ENCODE measurements at regions not wholly inside any gene's neighbourhood (a gene's known extent, or its start where the extent isn't known, plus 50 kb on each side); places are given as distances from the start of the nearest gene placed in this dataset.

DNA sequence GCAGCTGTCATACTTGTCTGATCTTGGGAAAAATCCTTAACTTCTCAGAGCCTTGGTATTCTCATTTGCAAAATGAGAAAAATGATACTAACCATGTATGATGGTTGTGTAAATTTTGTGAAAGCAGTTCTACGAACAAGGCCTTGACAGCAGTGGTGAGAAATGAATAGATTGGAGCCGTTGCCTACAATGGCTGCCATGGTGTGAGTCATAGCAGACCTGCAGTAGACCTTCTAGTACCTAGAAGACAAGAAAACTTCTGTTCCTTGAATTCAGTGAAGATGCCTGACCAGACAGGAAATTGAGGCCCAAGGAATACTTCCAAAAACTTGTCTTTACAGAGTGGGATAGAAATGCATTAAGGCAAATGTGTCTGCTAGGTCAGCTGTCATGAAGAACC, 338.9 kb downstream of the QKI start:
- Histone ChIP-seq H3K27ac (no peak overlapping the region), H3K27me3 (ENCODE audit: insufficient read depth, low read depth) (no peaks in the 10 kb centered on the region), H2AFZ (ENCODE audit: low read depth) (no peak overlapping the region), H3K4me1 (ENCODE audit: low read depth, poor library complexity, severe bottlenecking) (no peaks in the 10 kb centered on the region), H3K4me2 (no peak overlapping the region), H3K9ac (no peak overlapping the region), H3K79me2 (ENCODE audit: insufficient read depth, low read depth) (no peaks in the 10 kb centered on the region), H4K20me1 (ENCODE audit: insufficient read depth) (no peaks in the 10 kb centered on the region), H3K36me3 (ENCODE audit: insufficient read depth) (no peaks in the 10 kb centered on the region), H3K4me3 (IDR thresholded peaks at IDR 0.05; ENCODE audit: insufficient read depth, low read depth, low read length) (no peak overlapping the region)
- TF ChIP-seq, protein P1, sequence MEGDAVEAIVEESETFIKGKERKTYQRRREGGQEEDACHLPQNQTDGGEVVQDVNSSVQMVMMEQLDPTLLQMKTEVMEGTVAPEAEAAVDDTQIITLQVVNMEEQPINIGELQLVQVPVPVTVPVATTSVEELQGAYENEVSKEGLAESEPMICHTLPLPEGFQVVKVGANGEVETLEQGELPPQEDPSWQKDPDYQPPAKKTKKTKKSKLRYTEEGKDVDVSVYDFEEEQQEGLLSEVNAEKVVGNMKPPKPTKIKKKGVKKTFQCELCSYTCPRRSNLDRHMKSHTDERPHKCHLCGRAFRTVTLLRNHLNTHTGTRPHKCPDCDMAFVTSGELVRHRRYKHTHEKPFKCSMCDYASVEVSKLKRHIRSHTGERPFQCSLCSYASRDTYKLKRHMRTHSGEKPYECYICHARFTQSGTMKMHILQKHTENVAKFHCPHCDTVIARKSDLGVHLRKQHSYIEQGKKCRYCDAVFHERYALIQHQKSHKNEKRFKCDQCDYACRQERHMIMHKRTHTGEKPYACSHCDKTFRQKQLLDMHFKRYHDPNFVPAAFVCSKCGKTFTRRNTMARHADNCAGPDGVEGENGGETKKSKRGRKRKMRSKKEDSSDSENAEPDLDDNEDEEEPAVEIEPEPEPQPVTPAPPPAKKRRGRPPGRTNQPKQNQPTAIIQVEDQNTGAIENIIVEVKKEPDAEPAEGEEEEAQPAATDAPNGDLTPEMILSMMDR (conservative IDR thresholded peaks at IDR 0.05; ENCODE audit: low read depth, low read length) = no peak

DNA sequence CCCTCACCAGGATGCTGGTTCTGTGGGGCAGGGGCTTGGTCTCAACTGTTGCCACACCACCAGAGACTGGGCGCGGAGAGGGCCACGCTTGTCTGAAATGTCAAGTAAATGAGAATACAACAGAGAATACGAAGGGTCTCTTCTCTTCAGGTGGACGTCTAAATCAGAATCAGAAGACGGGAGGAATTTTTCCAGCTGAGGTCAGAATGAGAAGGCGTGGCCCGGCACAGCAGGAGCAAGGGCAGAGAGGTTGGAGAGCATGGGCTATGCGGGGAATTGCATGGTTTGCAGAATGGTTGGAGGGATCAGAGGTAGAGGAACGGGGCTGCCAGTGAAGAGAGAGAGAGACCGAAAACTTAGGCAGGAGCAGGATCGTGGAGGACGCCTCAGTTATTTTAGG, 337.9 kb downstream of the QKI start:
- Histone ChIP-seq H2AFZ (ENCODE audit: low read depth) (no peak overlapping the region), H3K27me3 (ENCODE audit: insufficient read depth, low read depth) (no peaks in the 10 kb centered on the region), H3K36me3 (ENCODE audit: insufficient read depth) (no peaks in the 10 kb centered on the region), H3K79me2 (ENCODE audit: insufficient read depth, low read depth) (no peaks in the 10 kb centered on the region), H3K4me3 (IDR thresholded peaks at IDR 0.05; ENCODE audit: insufficient read depth, low read depth, low read length) (no peak overlapping the region), H3K27ac (no peak overlapping the region), H3K4me1 (ENCODE audit: low read depth, poor library complexity, severe bottlenecking) (no peaks in the 10 kb centered on the region), H3K4me2 (no peak overlapping the region), H3K9ac (no peak overlapping the region), H4K20me1 (ENCODE audit: insufficient read depth) (no peaks in the 10 kb centered on the region)
- TF ChIP-seq, protein P1 (conservative IDR thresholded peaks at IDR 0.05; ENCODE audit: low read depth, low read length) = no peak

DNA sequence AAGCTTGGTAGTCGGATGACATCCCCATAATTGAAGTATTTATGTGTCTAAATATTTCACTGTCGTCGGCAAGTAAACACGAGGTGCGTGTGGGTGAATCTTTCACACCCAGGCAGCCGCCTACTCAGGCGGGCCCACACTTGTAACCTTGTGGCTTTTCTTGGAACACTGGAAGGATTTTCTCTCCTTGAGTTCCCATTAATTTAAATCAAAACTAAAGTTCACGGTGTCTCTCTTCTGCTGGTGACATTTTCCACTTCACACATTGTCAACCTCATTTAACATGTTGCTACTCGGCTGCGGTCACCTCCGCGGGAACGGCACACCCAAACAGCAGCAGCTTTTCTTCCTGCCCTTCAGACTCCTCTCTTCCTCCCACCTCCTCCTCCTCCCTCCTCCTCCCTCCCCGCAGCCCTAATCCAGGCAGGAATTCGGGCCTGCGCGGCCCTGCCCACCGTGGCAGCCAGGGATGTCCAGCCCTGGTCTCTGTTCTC, 336.6 kb downstream of the QKI start:
- H2AFZ ChIP-seq (ENCODE audit: low read depth) = no peak overlapping the region
- H3K4me3 ChIP-seq (IDR thresholded peaks at IDR 0.05; ENCODE audit: insufficient read depth, low read depth, low read length) = no peak overlapping the region
- TF ChIP-seq, protein P1 (conservative IDR thresholded peaks at IDR 0.05; ENCODE audit: low read depth, low read length) = no peak
- H4K20me1 ChIP-seq (ENCODE audit: insufficient read depth) = no peaks in the 10 kb centered on the region
- H3K4me1 ChIP-seq (ENCODE audit: low read depth, poor library complexity, severe bottlenecking) = no peaks in the 10 kb centered on the region
- H3K9ac ChIP-seq = no peak overlapping the region
- H3K36me3 ChIP-seq (ENCODE audit: insufficient read depth) = no peaks in the 10 kb centered on the region
- no peaks in the 10 kb centered on the region for H3K27me3 ChIP-seq (ENCODE audit: insufficient read depth, low read depth)
- no peaks in the 10 kb centered on the region for H3K79me2 ChIP-seq (ENCODE audit: insufficient read depth, low read depth)
- no peak overlapping the region for H3K27ac ChIP-seq
- no peak overlapping the region for H3K4me2 ChIP-seq

DNA sequence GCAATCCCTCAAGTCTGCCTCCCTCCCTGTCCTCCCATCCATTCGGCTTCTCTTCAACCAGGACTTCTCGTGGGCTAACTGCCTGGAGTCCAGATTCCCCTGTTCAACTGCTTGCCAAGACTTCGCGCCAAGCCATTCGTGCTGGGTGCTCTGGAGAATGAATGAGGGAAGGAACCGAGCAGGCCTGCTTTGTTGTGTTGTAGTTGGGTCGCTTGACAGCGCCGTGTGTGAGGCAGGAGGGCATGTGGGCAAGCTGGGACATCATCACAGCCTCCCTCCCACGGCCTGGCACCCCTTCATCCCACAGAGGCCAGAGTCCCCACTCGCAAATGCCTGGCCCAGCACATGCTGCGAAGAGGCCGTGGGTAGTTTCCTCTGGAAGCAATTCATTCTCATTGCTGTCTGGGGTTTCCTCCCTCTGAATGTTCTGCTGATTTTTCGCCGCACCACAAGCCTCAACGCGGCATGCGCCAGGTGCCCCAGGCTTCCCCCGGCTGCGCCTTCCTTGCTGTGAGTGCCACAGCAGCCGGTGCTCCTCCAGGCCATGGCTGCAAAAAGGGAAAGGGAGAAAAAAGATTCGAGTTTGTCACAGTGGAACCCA, 336.0 kb downstream of the QKI start:
- no peaks in the 10 kb centered on the region for H4K20me1 ChIP-seq (ENCODE audit: insufficient read depth)
- no peak overlapping the region for H3K4me3 ChIP-seq (IDR thresholded peaks at IDR 0.05; ENCODE audit: insufficient read depth, low read depth, low read length)
- no peaks in the 10 kb centered on the region for H3K36me3 ChIP-seq (ENCODE audit: insufficient read depth)
- H2AFZ ChIP-seq (ENCODE audit: low read depth) = no peak overlapping the region
- no peaks in the 10 kb centered on the region for H3K27me3 ChIP-seq (ENCODE audit: insufficient read depth, low read depth)
- no peaks in the 10 kb centered on the region for H3K4me1 ChIP-seq (ENCODE audit: low read depth, poor library complexity, severe bottlenecking)
- H3K9ac ChIP-seq = no peak overlapping the region
- H3K79me2 ChIP-seq (ENCODE audit: insufficient read depth, low read depth) = no peaks in the 10 kb centered on the region
- no peak overlapping the region for H3K4me2 ChIP-seq
- H3K27ac ChIP-seq = no peak overlapping the region
- TF ChIP-seq, protein P1 (conservative IDR thresholded peaks at IDR 0.05; ENCODE audit: low read depth, low read length) = no peak
